GM21526 (cell line): ENCODE measurements at regions not wholly inside any gene's neighbourhood (a gene's known extent, or its start where the extent isn't known, plus 50 kb on each side); places are given as distances from the start of the nearest gene placed in this dataset.
"Not testable (repeated sequence)": the region's sequence is repeated elsewhere in the genome, so short reads cannot be mapped to it uniquely, and the experiment has no call there.

Experiments
- ATAC-seq: cut with Tn5 transposase; IDR thresholded peaks from one replicate; pipeline ENCODE4 v1.9.1; 2021; ENCODE audit warnings: moderate library complexity; ENCODE audit not compliant: unreplicated experiment, low FRiP score

DNA sequence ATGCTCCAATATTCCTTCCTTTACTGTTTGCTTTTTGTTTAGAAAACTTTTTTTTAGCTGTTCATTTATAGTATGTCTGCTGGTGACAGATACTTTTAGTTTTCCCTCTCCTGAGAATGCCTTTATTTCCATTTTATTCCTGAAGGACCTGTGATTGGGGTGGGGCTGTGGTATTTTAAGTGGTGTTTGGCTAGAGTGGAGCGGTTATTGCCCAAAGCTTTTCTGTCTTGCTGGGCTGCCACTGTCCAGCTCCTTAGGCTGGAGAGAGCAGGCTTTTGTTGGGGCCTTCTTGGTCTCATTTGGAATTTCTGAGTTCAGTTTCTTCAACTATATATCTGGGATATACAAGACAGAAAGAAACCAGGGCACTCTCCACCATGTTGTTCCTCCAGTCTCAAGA lies 160.0 kb upstream of the PLGLB2 start:
- not testable (repeated sequence) for ATAC-seq

- not testable (repeated sequence) for ATAC-seq
Measured at GRCh38 chr2:87592974-87593373, 154.9 kb upstream of the PLGLB2 start.

DNA sequence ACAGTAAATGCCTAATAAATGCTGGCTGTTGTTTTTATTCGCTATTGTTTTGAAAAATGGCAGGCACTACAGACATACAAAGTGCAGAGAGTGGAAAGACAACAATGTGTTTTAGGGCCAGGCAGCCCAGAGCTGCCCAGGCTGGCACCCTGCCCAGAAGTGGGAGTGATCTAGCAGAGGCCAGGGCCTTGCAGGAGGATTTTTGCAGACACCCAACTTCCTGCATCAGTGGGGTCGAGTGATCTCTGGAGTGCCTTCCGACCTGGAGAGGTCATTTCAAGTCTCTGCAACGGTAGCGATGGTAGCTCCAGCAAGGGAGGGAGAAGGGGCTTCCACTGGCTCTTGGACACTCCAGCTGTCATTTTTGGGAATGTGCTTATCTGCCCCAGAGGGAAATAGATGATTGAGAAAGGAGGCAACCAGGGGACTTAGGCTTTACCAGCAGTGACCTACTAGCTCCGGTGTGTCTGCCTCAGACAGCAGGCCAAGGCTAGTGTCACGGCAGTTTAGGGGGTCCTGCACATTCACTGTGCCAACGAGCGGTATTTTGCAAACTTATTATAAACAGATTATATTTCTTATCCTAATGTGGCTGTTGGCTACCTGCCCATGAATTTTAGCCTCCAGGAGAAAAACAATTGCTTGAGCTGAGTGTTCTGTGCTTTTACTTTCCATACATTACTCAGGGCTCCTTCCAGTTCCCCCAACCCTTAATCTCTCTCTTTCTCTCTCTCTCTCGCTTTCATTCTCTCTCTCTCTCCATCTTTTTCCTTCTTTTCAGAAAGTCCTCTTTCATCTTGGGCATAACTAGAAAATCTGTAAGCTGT lies 153.9 kb upstream of the PLGLB2 start:
- not testable (repeated sequence) for ATAC-seq

DNA sequence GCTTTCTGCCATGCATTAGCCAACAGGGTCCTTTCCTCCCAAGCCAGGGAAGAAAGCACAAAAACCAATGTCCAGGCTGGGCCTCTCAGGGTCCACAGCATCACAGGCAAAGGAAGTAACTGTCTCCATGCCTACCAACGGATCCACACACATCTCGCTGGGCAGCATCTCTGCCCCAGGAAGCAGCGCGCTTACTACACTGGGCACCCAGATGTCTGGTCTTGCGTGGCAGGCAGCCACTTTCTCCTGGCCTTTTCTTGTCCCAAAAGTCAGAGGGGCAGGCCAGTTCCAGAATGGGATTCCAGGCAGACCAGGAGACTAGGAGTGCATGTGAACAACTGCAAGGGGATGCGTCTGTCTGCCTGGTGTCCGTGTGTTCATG lies 153.3 kb upstream of the PLGLB2 start:
- ATAC-seq, result not testable (repeated sequence)

DNA sequence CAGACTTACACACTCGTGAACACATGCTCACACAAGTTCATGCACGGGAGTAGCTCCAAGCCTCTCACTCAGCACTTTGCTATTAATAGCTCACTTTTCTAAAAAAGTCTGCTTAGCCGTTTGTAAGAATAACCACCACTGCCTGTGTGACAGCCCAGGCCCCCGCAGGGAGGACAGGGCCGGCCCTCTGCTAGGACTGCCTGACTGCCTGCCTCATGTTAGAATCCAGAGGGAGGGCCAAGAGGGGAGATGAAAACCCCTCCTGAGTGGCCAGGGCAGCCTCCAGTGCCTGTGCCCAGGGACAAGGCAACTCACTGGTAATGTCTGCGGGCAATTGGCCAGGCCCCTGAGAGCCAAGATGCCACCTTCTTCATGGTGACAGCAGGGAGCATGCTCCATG lies 152.9 kb upstream of the PLGLB2 start:
- ATAC-seq, result not testable (repeated sequence)

DNA sequence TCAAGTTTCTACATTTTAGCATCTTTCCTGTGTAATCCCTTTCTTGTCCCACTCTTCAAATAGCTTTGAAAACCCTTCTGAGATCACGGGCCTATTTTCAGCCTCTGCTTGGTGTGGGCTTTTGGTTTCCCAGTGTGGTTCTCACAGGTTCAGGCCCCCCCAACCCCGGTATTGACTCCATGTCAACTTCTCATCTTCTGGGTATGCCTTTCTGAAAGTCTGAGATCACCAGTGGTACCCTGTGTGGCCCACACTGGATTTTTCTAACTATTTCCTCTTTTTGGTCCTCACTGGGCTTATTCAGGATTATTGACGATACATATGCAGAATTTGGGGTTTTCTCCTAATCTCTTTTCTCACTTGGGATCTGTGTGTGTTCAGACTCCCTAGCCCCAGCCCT lies 146.9 kb upstream of the PLGLB2 start:
- ATAC-seq, result not testable (repeated sequence)

- ATAC-seq, result not testable (repeated sequence)
Measured at GRCh38 chr2:87602118-87602517, 145.8 kb upstream of the PLGLB2 start.

DNA sequence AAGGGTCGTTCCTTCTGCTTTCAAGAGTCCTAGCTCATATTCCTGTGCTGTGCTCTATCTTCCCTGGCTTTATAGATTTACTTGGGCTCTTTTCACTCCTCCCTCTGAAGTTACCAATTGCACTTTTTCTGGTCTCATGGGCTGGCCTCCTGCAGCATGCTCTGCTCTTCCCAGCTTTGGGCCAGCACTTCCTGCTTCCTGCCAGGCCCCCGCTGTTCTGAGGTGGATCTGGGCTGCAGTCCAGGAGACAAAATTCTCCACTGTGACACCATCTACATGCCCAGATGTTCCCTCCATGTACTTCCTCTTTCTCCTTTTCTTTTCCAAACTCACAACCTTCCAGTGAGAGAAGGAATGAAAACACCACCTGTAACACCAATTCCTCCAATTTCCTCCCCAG lies 145.2 kb upstream of the PLGLB2 start:
- not testable (repeated sequence) for ATAC-seq

- not testable (repeated sequence) for ATAC-seq
Measured at GRCh38 chr2:87603418-87604278, 144.2 kb upstream of the PLGLB2 start.

DNA sequence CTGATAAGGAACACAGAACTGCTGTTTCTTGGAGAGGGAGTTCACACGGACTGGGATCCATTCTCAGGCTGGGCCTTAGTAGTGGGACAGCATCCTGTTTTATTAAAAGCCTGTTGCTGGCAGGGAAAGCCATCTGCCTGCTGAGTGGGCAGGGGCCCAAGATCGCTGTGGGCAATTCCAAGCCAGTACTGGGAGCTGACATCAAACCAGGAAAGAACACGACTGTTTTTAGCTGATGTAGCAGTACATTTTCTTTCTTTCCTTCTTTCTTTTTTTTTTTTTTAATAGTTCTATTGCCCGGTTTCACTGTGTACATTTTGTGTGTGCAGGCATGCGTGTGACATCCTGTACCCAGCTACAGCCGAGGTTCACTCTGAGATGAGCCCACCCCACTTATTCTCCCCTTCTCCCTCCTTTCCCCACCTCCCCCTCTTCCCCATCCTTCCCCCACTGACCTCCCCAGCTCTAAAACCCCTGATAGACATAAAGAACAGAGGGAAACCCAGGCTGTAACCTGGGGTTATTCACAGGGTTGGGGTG lies 143.5 kb upstream of the PLGLB2 start:
- ATAC-seq, result not testable (repeated sequence)

DNA sequence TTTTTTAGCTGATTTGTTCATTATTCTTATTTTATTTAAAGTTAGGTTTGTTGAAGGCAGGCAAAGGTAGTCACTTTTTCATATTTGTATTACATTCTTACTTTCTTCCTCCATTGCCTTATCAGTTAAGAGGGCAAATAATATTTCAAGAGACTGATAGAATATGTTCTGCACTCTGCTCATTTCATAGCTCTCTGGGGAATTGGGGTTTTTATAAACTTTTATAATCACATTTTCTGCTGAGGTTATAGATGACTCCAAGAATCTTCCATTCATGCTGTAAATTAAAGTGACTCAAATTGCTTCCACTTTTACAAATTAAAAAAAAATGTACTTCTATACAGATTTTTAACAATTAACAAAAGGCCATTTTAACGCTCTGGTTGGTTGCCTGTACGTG lies 142.9 kb upstream of the PLGLB2 start:
- not testable (repeated sequence) for ATAC-seq

- not testable (repeated sequence) for ATAC-seq
Measured at GRCh38 chr2:87608377-87609166, 139.3 kb upstream of the PLGLB2 start.

DNA sequence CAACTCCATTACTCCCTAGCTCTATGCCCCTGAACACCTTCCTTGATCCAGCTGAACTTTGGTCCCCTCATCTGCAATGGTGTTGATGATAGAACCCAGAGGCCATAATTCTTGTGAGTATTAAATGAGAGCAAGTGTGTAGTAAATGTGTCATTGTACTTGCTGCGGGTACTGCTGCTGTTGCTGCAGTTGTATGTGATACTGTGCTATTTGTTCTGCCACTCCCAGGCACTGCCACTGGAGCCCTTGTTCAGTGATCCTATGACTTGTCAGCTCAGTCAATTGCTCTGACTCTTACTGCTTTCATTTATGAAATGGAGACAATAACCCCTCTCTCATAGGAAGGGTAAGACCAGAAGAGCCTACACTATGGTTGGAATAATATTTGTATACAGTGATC lies 136.9 kb upstream of the PLGLB2 start:
- ATAC-seq, result not testable (repeated sequence)

- ATAC-seq, result not testable (repeated sequence)
Measured at GRCh38 chr2:87611416-87611815, 136.5 kb upstream of the PLGLB2 start.

GRCh38 chr2:87611956-87612355 lies 135.9 kb upstream of the PLGLB2 start:
- ATAC-seq, result not testable (repeated sequence)

- ATAC-seq, result not testable (repeated sequence)
Measured at GRCh38 chr2:87614829-87615434, 133.0 kb upstream of the PLGLB2 start.

DNA sequence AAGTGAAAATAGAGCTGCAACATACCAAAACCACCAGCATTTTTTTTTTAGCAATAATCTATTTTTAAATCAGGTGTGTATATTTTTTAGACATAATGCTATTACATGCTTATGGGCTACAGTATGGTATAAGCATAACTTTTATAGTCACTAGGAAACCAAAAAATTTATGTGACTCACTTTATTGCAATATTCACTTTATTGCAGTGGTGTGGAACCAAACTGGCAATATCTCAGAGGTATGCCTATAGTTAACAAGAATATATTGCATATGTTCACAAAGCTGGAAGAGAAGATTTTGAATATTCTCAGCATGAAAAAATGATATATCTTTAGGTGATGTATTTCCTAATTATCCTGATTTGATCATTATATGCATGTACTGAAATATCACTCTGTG lies 128.8 kb upstream of the PLGLB2 start:
- not testable (repeated sequence) for ATAC-seq

DNA sequence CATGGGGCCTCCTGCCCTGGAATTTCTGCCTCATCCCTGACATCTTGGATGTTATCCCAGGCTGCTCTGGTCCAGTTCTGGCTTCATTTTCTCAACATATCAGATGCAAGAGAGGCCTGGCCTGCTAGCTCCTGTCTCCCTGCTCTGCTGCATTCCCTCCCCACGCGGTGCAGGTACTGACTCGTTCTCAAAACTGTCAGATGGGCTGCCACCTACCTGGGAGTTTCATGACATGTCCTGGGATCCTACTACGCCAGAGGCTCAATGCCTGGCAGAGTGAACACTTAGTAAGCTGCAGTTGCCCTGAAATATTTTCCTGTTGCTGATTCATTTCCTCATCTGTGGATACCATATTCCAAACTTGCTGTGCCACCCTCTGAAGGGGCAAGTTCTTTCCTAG lies 126.7 kb upstream of the PLGLB2 start:
- ATAC-seq, result not testable (repeated sequence)

DNA sequence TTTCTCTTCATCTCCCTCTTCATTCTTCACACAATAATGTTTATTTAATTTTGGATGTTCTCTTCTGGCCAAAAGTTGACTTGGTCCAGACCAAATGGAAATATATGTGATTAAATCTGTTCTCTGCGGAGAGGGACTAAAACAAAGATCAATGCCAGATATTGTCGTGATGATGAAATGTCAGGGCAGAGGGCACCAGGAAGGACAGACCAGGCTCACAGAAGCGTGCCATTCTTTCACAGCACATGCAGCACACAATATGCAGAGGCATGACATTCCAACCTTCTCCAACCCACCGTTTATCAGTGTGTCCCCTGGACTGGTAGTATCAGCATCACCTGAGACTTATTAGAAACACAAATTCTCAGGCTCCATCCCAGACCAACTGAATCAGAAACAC lies 125.2 kb upstream of the PLGLB2 start:
- not testable (repeated sequence) for ATAC-seq
